GM21528 (cell line): ENCODE measurements at regions not wholly inside any gene's neighbourhood (a gene's known extent, or its start where the extent isn't known, plus 50 kb on each side); places are given as distances from the start of the nearest gene placed in this dataset.

ENCODE experiments used
- ATAC-seq: cut with Tn5 transposase; IDR thresholded peaks from one replicate; pipeline ENCODE4 v1.9.1; 2021; ENCODE audit warnings: mild to moderate bottlenecking, moderate library complexity; ENCODE audit not compliant: unreplicated experiment, low FRiP score

GRCh38 chr10:118501637-118502440, 93.6 kb downstream of the PRLHR start:
- no peak for ATAC-seq

- no peak for ATAC-seq
Measured at GRCh38 chr10:118501171-118501570, 94.3 kb downstream of the PRLHR start.

GRCh38 chr10:118500477-118501104, 94.9 kb downstream of the PRLHR start:
- no peak for ATAC-seq

- no peak for ATAC-seq
Measured at GRCh38 chr10:118499186-118499585, 96.3 kb downstream of the PRLHR start.

GRCh38 chr10:118498623-118499022, 96.8 kb downstream of the PRLHR start:
- no peak for ATAC-seq

- ATAC-seq = no peak
Measured at GRCh38 chr10:118497227-118497626, 98.2 kb downstream of the PRLHR start.

- ATAC-seq = no peak
Measured at GRCh38 chr10:118496525-118496924, 98.9 kb downstream of the PRLHR start.

GRCh38 chr10:118495499-118495898, 99.9 kb downstream of the PRLHR start:
- ATAC-seq = no peak

- ATAC-seq = no peak
Measured at GRCh38 chr10:118491055-118491454, 104.4 kb downstream of the PRLHR start.

GRCh38 chr10:118488710-118489497, 106.5 kb downstream of the PRLHR start:
- ATAC-seq = no peak

GRCh38 chr10:118485641-118486040, 109.8 kb downstream of the PRLHR start:
- ATAC-seq = no peak

- ATAC-seq = no peak
Measured at GRCh38 chr10:118484152-118484871, 111.1 kb downstream of the PRLHR start.

- no peak for ATAC-seq
Measured at GRCh38 chr10:118483496-118483895, 112.0 kb downstream of the PRLHR start.

- ATAC-seq = no peak
Measured at GRCh38 chr10:118482393-118483331, 112.8 kb downstream of the PRLHR start.

- no peak for ATAC-seq
Measured at GRCh38 chr10:118481871-118482270, 113.6 kb downstream of the PRLHR start.

- ATAC-seq = no peak
Measured at GRCh38 chr10:118475214-118475613, 120.2 kb downstream of the PRLHR start.

GRCh38 chr10:118474111-118474510, 121.3 kb downstream of the PRLHR start:
- no peak for ATAC-seq

GRCh38 chr10:118473305-118473960, 122.0 kb downstream of the PRLHR start:
- no peak for ATAC-seq
